ENCODE measurements at regions not wholly inside any gene's neighbourhood (a gene's known extent, or its start where the extent isn't known, plus 50 kb on each side); places are given as distances from the start of the nearest gene placed in this dataset.

DNA sequence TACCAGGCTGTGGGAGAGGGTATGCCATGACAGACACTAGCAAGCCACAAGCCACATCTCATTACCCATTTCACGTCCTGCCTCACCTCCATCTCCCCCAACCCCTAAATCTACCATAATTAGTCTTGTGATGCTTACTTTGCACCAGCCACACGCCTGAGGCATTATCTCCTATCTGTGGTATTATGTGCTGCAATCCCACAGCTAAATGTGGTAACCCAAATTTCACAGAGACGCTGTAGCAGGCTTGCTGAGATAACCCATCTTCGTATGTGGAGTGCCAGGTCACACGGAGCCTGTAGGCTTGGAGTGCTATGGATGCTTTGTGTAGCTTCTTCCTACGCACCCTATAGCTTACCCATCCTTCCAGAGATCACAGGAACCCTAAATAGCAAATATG, 256.7 kb upstream of the KCNH8 start:
- Histone ChIP-seq H3K4me1 (replicated peaks in 1 of 2) (no peaks in the 10 kb centered on the region), H3K27ac (no peak overlapping the region), H3K36me3 (replicated peaks in 1 of 2) (no peaks in the 10 kb centered on the region), H3K9me3 (replicated peaks in 1 of 3) (no peaks in the 10 kb centered on the region), H3K4me3 (no peak overlapping the region), H3K27me3 (no peaks in the 10 kb centered on the region)
- DNase-seq: no peak
- TF ChIP-seq POLR2A (IDR thresholded peaks at IDR 0.05): no peak
- TF ChIP-seq, protein P1, sequence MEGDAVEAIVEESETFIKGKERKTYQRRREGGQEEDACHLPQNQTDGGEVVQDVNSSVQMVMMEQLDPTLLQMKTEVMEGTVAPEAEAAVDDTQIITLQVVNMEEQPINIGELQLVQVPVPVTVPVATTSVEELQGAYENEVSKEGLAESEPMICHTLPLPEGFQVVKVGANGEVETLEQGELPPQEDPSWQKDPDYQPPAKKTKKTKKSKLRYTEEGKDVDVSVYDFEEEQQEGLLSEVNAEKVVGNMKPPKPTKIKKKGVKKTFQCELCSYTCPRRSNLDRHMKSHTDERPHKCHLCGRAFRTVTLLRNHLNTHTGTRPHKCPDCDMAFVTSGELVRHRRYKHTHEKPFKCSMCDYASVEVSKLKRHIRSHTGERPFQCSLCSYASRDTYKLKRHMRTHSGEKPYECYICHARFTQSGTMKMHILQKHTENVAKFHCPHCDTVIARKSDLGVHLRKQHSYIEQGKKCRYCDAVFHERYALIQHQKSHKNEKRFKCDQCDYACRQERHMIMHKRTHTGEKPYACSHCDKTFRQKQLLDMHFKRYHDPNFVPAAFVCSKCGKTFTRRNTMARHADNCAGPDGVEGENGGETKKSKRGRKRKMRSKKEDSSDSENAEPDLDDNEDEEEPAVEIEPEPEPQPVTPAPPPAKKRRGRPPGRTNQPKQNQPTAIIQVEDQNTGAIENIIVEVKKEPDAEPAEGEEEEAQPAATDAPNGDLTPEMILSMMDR (IDR thresholded peaks at IDR 0.05): no peak
- intact Hi-C loops (cut with DNase I): no loop called here
- WGBS, 4 donors: 64 to 80% (median 67%) methylated on average over 6 of the region's 6 CpGs

- TF ChIP-seq, protein P1 (IDR thresholded peaks at IDR 0.05): no peak
- TF ChIP-seq POLR2A (IDR thresholded peaks at IDR 0.05): no peak
- Histone ChIP-seq H3K36me3 (replicated peaks in 1 of 2) (no peaks in the 10 kb centered on the region), H3K27ac (no peak overlapping the region), H3K4me1 (replicated peaks in 1 of 2) (no peaks in the 10 kb centered on the region), H3K9me3 (replicated peaks in 1 of 3) (no peaks in the 10 kb centered on the region), H3K4me3 (no peak overlapping the region), H3K27me3 (no peaks in the 10 kb centered on the region)
- no peak for DNase-seq
- intact Hi-C loops (cut with DNase I): no loop called here
- WGBS, 4 donors: 63 to 82% (median 72%) methylated on average over 3 of the region's 3 CpGs
Measured at GRCh38 chr3:18890449-18890848, 257.9 kb upstream of the KCNH8 start.

DNA sequence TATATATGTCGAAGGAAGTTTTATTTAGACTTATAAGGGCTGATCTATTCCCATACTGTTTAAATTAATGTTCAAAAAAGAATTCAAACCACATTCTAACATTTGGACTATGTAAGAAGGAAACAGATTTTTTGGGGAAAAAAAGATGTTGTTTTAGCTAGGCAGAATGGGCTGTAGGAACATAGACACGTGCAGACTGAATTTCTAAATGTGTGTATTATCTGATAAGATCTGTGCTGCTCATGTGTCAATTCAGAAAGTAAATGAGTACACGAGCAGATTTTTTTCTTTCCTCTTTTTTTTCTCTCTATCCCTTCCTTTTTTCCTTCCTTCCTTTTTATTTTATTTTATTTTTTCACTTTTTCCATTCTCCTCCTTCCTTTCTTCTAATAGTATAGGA, 259.5 kb upstream of the KCNH8 start:
- no peak for DNase-seq
- Histone ChIP-seq H3K9me3 (replicated peaks in 1 of 3) (no peaks in the 10 kb centered on the region), H3K36me3 (replicated peaks in 1 of 2) (no peaks in the 10 kb centered on the region), H3K4me3 (no peak overlapping the region), H3K27me3 (no peaks in the 10 kb centered on the region), H3K4me1 (replicated peaks in 1 of 2) (no peaks in the 10 kb centered on the region), H3K27ac (no peak overlapping the region)
- 34 to 50% (median 38%) methylated on average over 3 of the region's 3 CpGs for WGBS, 4 donors
- intact Hi-C loops (cut with DNase I): no loop called here
- TF ChIP-seq POLR2A (IDR thresholded peaks at IDR 0.05): no peak
- TF ChIP-seq, protein P1 (IDR thresholded peaks at IDR 0.05): no peak

DNA sequence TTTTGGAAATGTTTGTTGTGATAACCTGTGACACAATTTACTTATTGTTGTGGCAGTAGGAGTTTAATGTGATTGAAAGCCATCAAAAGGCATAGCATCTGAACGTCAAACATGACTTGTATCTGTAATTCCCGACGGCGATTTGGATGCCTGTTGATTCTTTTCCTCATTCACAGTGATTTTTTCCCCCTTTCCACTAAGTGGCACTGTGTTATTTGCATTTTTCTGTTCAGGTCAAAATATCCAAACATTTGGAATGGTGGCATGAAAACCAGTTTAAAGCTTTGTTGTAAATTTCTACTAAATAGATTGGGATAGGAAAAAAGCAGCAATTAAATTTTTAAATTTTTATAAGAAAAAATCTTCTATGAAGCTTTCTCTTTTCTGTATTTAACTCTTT, 259.9 kb upstream of the KCNH8 start:
- no peak for DNase-seq
- no peak overlapping the region for H3K27ac ChIP-seq
- intact Hi-C loops (cut with DNase I): no loop called here
- TF ChIP-seq POLR2A (IDR thresholded peaks at IDR 0.05): no peak
- TF ChIP-seq, protein P1 (IDR thresholded peaks at IDR 0.05): no peak
- no peaks in the 10 kb centered on the region for H3K36me3 ChIP-seq (replicated peaks in 1 of 2)
- H3K4me1 ChIP-seq (replicated peaks in 1 of 2): no peaks in the 10 kb centered on the region
- H3K4me3 ChIP-seq: no peak overlapping the region
- H3K9me3 ChIP-seq (replicated peaks in 1 of 3): no peaks in the 10 kb centered on the region
- whole genome bisulfite sequencing, 4 donors: 53 to 76% (median 65%) methylated on average over 4 of the region's 4 CpGs
- H3K27me3 ChIP-seq: no peaks in the 10 kb centered on the region

Measured in adrenal gland (tissue), 9 donors.